Caco-2 (cell line): ENCODE measurements at regions not wholly inside any gene's neighbourhood (a gene's known extent, or its start where the extent isn't known, plus 50 kb on each side); places are given as distances from the start of the nearest gene placed in this dataset.

Experiments
- BruUV-seq: library from RNA; stranded (reverse); fragments of 400-500 nt; replicated peaks from 2 replicates; lab custom pipeline; 2021; lab: Mats Ljungman, UMichigan
- CTCF ChIA-PET: fragments of 300-600 bp; sonication (Branson Sonifier 250); formaldehyde crosslinking; loops from one replicate; lab custom pipeline; 2022; ENCODE audit warnings: antibody characterized with exemption; lab: Charles Lee
- POLR2A ChIA-PET: fragments of 300-600 bp; sonication (Branson Sonifier 250); formaldehyde crosslinking; loops from one replicate; lab custom pipeline; 2022; ENCODE audit warnings: antibody characterized with exemption; lab: Charles Lee
- DNase-seq, 2 experiments: peaks; one replicate each; pipeline versions ENCODE4 v3.0.0 to v3.0.0-alpha.2; 2020 to 2022
- H3K27me3 ChIP-seq: replicated peaks from 2 replicates; pipeline ENCODE4 v1.6.0; 2011; ENCODE audit warnings: low read length; ENCODE audit not compliant: control insufficient read depth, insufficient read depth
- H3K36me3 ChIP-seq: 2 replicates; pipeline ENCODE4 v1.5.1; 2011; ENCODE audit warnings: low read length; ENCODE audit not compliant: control insufficient read depth, insufficient read depth
- H3K4me1 ChIP-seq: fragments of 250-450 bp; sonication (Bioruptor Pico); 2 replicates; pipeline ENCODE4 v1.5.1; 2020; ENCODE audit warnings: mild to moderate bottlenecking
- H3K4me3 ChIP-seq: 2 replicates; pipeline ENCODE4 v1.5.1; 2011; ENCODE audit warnings: low read depth, mild to moderate bottlenecking, control low read depth, low read length
- H3K9me3 ChIP-seq: fragments of 250-450 bp; sonication (Bioruptor Pico); 2 replicates; pipeline ENCODE4 v1.5.1; 2020; ENCODE audit warnings: mild to moderate bottlenecking, moderate library complexity
- H3K27ac Mint-ChIP-seq: one replicate; pipeline ENCODE4 v1.8.0; 2022; ENCODE audit warnings: mixed read lengths; ENCODE audit not compliant: unreplicated experiment
- H3K27me3 Mint-ChIP-seq: one replicate; pipeline ENCODE4 v1.8.0; 2022; ENCODE audit warnings: mixed read lengths; ENCODE audit not compliant: insufficient read depth, unreplicated experiment
- H3K36me3 Mint-ChIP-seq: one replicate; pipeline ENCODE4 v1.8.0; 2022; ENCODE audit warnings: mild to moderate bottlenecking, mixed read lengths; ENCODE audit not compliant: insufficient read depth, unreplicated experiment
- H3K4me1 Mint-ChIP-seq: one replicate; pipeline ENCODE4 v1.8.0; 2022; ENCODE audit warnings: low read depth, mixed read lengths; ENCODE audit not compliant: unreplicated experiment
- H3K4me3 Mint-ChIP-seq: one replicate; pipeline ENCODE4 v1.8.0; 2022; ENCODE audit warnings: mild to moderate bottlenecking, moderate library complexity, mixed read lengths; ENCODE audit not compliant: unreplicated experiment
- H3K9me3 Mint-ChIP-seq: one replicate; pipeline ENCODE4 v1.8.0; 2022; ENCODE audit warnings: mixed read lengths; ENCODE audit not compliant: unreplicated experiment
- CTCF ChIP-seq, 2 experiments: fragments of 200-600 bp in 1 of 2; IDR thresholded peaks; 1 replicate in 1 of 2; 2 replicates in 1 of 2; pipeline versions ENCODE4 v1.5.1 to v1.8.0; 2011 to 2022; ENCODE audit warnings: antibody characterized with exemption in 1 of 2, control low read depth in 1 of 2, inconsistent platforms in 1 of 2, low read depth in 1 of 2, low read length in 1 of 2, mild to moderate bottlenecking in 1 of 2, moderate library complexity in 1 of 2; ENCODE audit not compliant: insufficient read depth in 1 of 2, severe bottlenecking in 1 of 2, unreplicated experiment in 1 of 2
- intact Hi-C: fragments of 100-400 bp; cut with micrococcal nuclease; formaldehyde crosslinking; loops from one replicate; pipeline ENCODE4 v1.10.0; 2022; ENCODE audit not compliant: unreplicated experiment

GRCh38 chr14:89519040-89519439 is 102.0 kb upstream of the FOXN3 start:
- no peaks in the 10 kb centered on the region for H3K4me1 Mint-ChIP-seq
- intact Hi-C loops = no loop called here
- H3K27me3 Mint-ChIP-seq = no peaks in the 10 kb centered on the region
- ChIA-PET POLR2A (no interaction called here), CTCF (no interaction called here)
- Histone ChIP-seq H3K4me1 (no peaks in the 10 kb centered on the region), H3K27me3 (no peaks in the 10 kb centered on the region), H3K4me3 (no peak overlapping the region), H3K9me3 (no peaks in the 10 kb centered on the region), H3K36me3 (no peaks in the 10 kb centered on the region)
- no peak overlapping the region for H3K4me3 Mint-ChIP-seq
- H3K27ac Mint-ChIP-seq = no peak overlapping the region
- BruUV-seq = no TSS peak
- H3K9me3 Mint-ChIP-seq = peaks cover 13% of the 10 kb centered on the region
- DNase-seq = no peak
- H3K36me3 Mint-ChIP-seq = no peaks in the 10 kb centered on the region
- TF ChIP-seq CTCF (IDR thresholded peaks at IDR 0.05; ENCODE audit: insufficient read depth in 1 of 2, low read depth in 1 of 2, low read length in 1 of 2, severe bottlenecking in 1 of 2, unreplicated experiment in 1 of 2) = no peak

GRCh38 chr14:89516173-89516572 is 99.1 kb upstream of the FOXN3 start:
- no TSS peak for BruUV-seq
- H3K27me3 Mint-ChIP-seq = no peaks in the 10 kb centered on the region
- no peaks in the 10 kb centered on the region for H3K36me3 Mint-ChIP-seq
- Histone ChIP-seq H3K4me3 (no peak overlapping the region), H3K27me3 (no peaks in the 10 kb centered on the region), H3K9me3 (no peaks in the 10 kb centered on the region), H3K4me1 (no peaks in the 10 kb centered on the region), H3K36me3 (no peaks in the 10 kb centered on the region)
- H3K4me1 Mint-ChIP-seq = no peaks in the 10 kb centered on the region
- TF ChIP-seq CTCF (IDR thresholded peaks at IDR 0.05; ENCODE audit: insufficient read depth in 1 of 2, low read depth in 1 of 2, low read length in 1 of 2, severe bottlenecking in 1 of 2, unreplicated experiment in 1 of 2) = no peak
- H3K9me3 Mint-ChIP-seq = peaks cover 15% of the 10 kb centered on the region
- POLR2A ChIA-PET = no interaction called here
- intact Hi-C loops = no loop called here
- no peak overlapping the region for H3K27ac Mint-ChIP-seq
- DNase-seq = no peak
- CTCF ChIA-PET = interaction anchor here (0.6 kb wide), 1 partner anchor 46 kb away, joined by 5 read pairs; no protein-coding TSS in a partner anchor
- H3K4me3 Mint-ChIP-seq = no peak overlapping the region

- Mint-ChIP-seq H3K4me1 (no peaks in the 10 kb centered on the region), H3K27me3 (no peaks in the 10 kb centered on the region), H3K9me3 (peaks cover 10% of the 10 kb centered on the region), H3K36me3 (no peaks in the 10 kb centered on the region), H3K4me3 (no peak overlapping the region), H3K27ac (no peak overlapping the region)
- Histone ChIP-seq H3K4me3 (no peak overlapping the region), H3K9me3 (no peaks in the 10 kb centered on the region), H3K4me1 (no peaks in the 10 kb centered on the region), H3K27me3 (no peaks in the 10 kb centered on the region), H3K36me3 (no peaks in the 10 kb centered on the region)
- DNase-seq = no peak
- BruUV-seq = no TSS peak
- intact Hi-C loops = no loop called here
- no peak for TF ChIP-seq CTCF (IDR thresholded peaks at IDR 0.05; ENCODE audit: insufficient read depth in 1 of 2, low read depth in 1 of 2, low read length in 1 of 2, severe bottlenecking in 1 of 2, unreplicated experiment in 1 of 2)
- ChIA-PET POLR2A (no interaction called here), CTCF (no interaction called here)
These were observed 97.6 kb upstream of the FOXN3 start for GRCh38 chr14:89514601-89515000.
